ENCODE measurements at regions not wholly inside any gene's neighbourhood (a gene's known extent, or its start where the extent isn't known, plus 50 kb on each side); places are given as distances from the start of the nearest gene placed in this dataset.

GRCh38 chrX:4830880-4831557 lies 1117.6 kb upstream of the PRKX start:
- no peaks in the 10 kb centered on the region for H3K36me3 ChIP-seq (ENCODE audit: control insufficient read depth, insufficient read depth, low read length)
- no peak overlapping the region for H3K27ac ChIP-seq (ENCODE audit: low read depth, low read length)
- WGBS, 2 experiments (ENCODE audit: insufficient coverage in 1 of 2, insufficient read length in 1 of 2) = 90 to 93% methylated on average over 5 to 9 of the region's 9 CpGs
- DNase-seq = no peak
- Mint-ChIP-seq H3K36me3 (ENCODE audit: low read depth) (no peaks in the 10 kb centered on the region), H3K9me3 (no peaks in the 10 kb centered on the region), H3K27me3 (ENCODE audit: insufficient read depth) (no peaks in the 10 kb centered on the region), H3K27ac (no peak overlapping the region), H3K4me1 (peaks cover 6% of the 10 kb centered on the region), H3K4me3 (no peak overlapping the region)
- H3K9me3 ChIP-seq (ENCODE audit: control insufficient read depth, low read length) = no peaks in the 10 kb centered on the region
- TF ChIP-seq CTCF (conservative IDR thresholded peaks at IDR 0.05) = no peak
- no peak overlapping the region for H3K9ac ChIP-seq (ENCODE audit: extremely low read depth, low read length, poor library complexity, severe bottlenecking)
- H3K4me3 ChIP-seq (ENCODE audit: low read length) = no peak overlapping the region
- H3K4me1 ChIP-seq (ENCODE audit: control insufficient read depth, insufficient read depth, low read length) = no peaks in the 10 kb centered on the region
- no peaks in the 10 kb centered on the region for H3K27me3 ChIP-seq (ENCODE audit: control insufficient read depth, insufficient read depth, low read length, poor library complexity, severe bottlenecking)

GRCh38 chrX:4825550-4825949 lies 1112.1 kb upstream of the PRKX start:
- peaks cover 4% of the 10 kb centered on the region for H3K36me3 Mint-ChIP-seq (ENCODE audit: low read depth)
- no peaks in the 10 kb centered on the region for H3K27me3 Mint-ChIP-seq (ENCODE audit: insufficient read depth)

GRCh38 chrX:4809571-4809970 lies 1096.1 kb upstream of the PRKX start:
- no peak overlapping the region for H3K27ac Mint-ChIP-seq
- Histone ChIP-seq H3K27me3 (ENCODE audit: control insufficient read depth, insufficient read depth, low read length, poor library complexity, severe bottlenecking) (no peaks in the 10 kb centered on the region), H3K4me3 (ENCODE audit: low read length) (no peak overlapping the region), H3K9ac (ENCODE audit: extremely low read depth, low read length, poor library complexity, severe bottlenecking) (no peak overlapping the region), H3K4me1 (ENCODE audit: control insufficient read depth, insufficient read depth, low read length) (no peaks in the 10 kb centered on the region), H3K27ac (ENCODE audit: low read depth, low read length) (no peak overlapping the region), H3K9me3 (ENCODE audit: control insufficient read depth, low read length) (no peaks in the 10 kb centered on the region), H3K36me3 (ENCODE audit: control insufficient read depth, insufficient read depth, low read length) (no peaks in the 10 kb centered on the region)
- no peak overlapping the region for H3K4me3 Mint-ChIP-seq
- peaks cover 46% of the 10 kb centered on the region for H3K9me3 Mint-ChIP-seq
- H3K36me3 Mint-ChIP-seq (ENCODE audit: low read depth) = peaks cover 15% of the 10 kb centered on the region
- no peak for TF ChIP-seq CTCF (conservative IDR thresholded peaks at IDR 0.05)
- no peaks in the 10 kb centered on the region for H3K4me1 Mint-ChIP-seq
- 86% methylated on average over 4 of the region's 4 CpGs; no CpG with 5 or more reads in 1 of the 2 experiments for WGBS, 2 experiments (ENCODE audit: insufficient coverage in 1 of 2, insufficient read length in 1 of 2)
- no peaks in the 10 kb centered on the region for H3K27me3 Mint-ChIP-seq (ENCODE audit: insufficient read depth)
- no peak for DNase-seq

More at GRCh38 chrX:4825550-4825949, 1112.1 kb upstream of the PRKX start:
- Histone ChIP-seq H3K36me3 (ENCODE audit: control insufficient read depth, insufficient read depth, low read length) (no peaks in the 10 kb centered on the region), H3K4me1 (ENCODE audit: control insufficient read depth, insufficient read depth, low read length) (no peaks in the 10 kb centered on the region), H3K9me3 (ENCODE audit: control insufficient read depth, low read length) (no peaks in the 10 kb centered on the region), H3K4me3 (ENCODE audit: low read length) (no peak overlapping the region), H3K27me3 (ENCODE audit: control insufficient read depth, insufficient read depth, low read length, poor library complexity, severe bottlenecking) (no peaks in the 10 kb centered on the region), H3K27ac (ENCODE audit: low read depth, low read length) (no peak overlapping the region), H3K9ac (ENCODE audit: extremely low read depth, low read length, poor library complexity, severe bottlenecking) (no peak overlapping the region)
- DNase-seq = no peak
- Mint-ChIP-seq H3K9me3 (peaks cover 10% of the 10 kb centered on the region), H3K27ac (no peak overlapping the region), H3K4me3 (no peak overlapping the region), H3K4me1 (peaks cover 7% of the 10 kb centered on the region)
- TF ChIP-seq CTCF (conservative IDR thresholded peaks at IDR 0.05) = no peak
- 86% methylated on average over 2 of the region's 3 CpGs; no CpG with 5 or more reads in 1 of the 2 experiments for WGBS, 2 experiments (ENCODE audit: insufficient coverage in 1 of 2, insufficient read length in 1 of 2)
